Transverse colon (tissue), 4 donors: ENCODE measurements at regions not wholly inside any gene's neighbourhood (a gene's known extent, or its start where the extent isn't known, plus 50 kb on each side); places are given as distances from the start of the nearest gene placed in this dataset.

Source experiments
- DNase-seq: peaks from one replicate; pipeline ENCODE4 v3.0.0-alpha.2; 2019
- H3K27ac ChIP-seq, 4 donors: fragments of 200-600 bp; sonication (generic); 2 replicates each; pipeline ENCODE4 v1.5.1; 2016 to 2018; ENCODE audit warnings: inconsistent platforms in 4 of 4
- H3K27me3 ChIP-seq: fragments of 200-600 bp; sonication (generic); 2 replicates; pipeline ENCODE4 v1.5.1; 2017; ENCODE audit warnings: inconsistent platforms
- H3K36me3 ChIP-seq, 4 donors: fragments of 200-600 bp; sonication (generic); 2 replicates each; pipeline ENCODE4 v1.5.1; 2017 to 2019; ENCODE audit warnings: inconsistent platforms in 4 of 4
- H3K4me1 ChIP-seq, 4 donors: fragments of 200-600 bp; sonication (generic); 2 replicates each; pipeline ENCODE4 v1.5.1; 2017 to 2020; ENCODE audit warnings: inconsistent platforms in 4 of 4
- H3K4me3 ChIP-seq, 4 donors: fragments of 200-600 bp; sonication (generic); 1 replicate in 1 of 4; 2 replicates in 3 of 4; pipeline versions ENCODE4 v1.5.1 to v1.6.1; 2017 to 2019; ENCODE audit warnings: inconsistent platforms in 4 of 4
- H3K9me3 ChIP-seq, 2 donors: fragments of 200-600 bp; sonication (generic); 2 replicates each; pipeline ENCODE4 v1.5.1; 2017 to 2019; ENCODE audit warnings: inconsistent platforms in 2 of 2
- CTCF ChIP-seq, 5 experiments: fragments of 200-600 bp in 3 of 5; fragments of 450-650 bp in 2 of 5; sonication (generic) in 3 of 5; IDR thresholded peaks; 1 replicate in 2 of 5; 2 replicates in 3 of 5; pipeline ENCODE4 v1.5.1; 2016 to 2017; ENCODE audit warnings: antibody characterized with exemption in 5 of 5, inconsistent platforms in 3 of 5, mild to moderate bottlenecking in 2 of 5, moderate library complexity in 1 of 5
- EP300 ChIP-seq: sonication (generic); formaldehyde crosslinking; IDR thresholded peaks from one replicate; pipeline ENCODE4 v1.6.1; 2017; ENCODE audit warnings: antibody characterized with exemption, low read depth
- POLR2A ChIP-seq: fragments of 450-650 bp; IDR thresholded peaks from one replicate; pipeline ENCODE4 v1.6.1; 2016; ENCODE audit warnings: antibody characterized with exemption, mild to moderate bottlenecking, moderate library complexity
- POLR2AphosphoS5 ChIP-seq, 3 donors: sonication (generic); formaldehyde crosslinking; IDR thresholded peaks; one replicate each; pipeline ENCODE4 v1.6.1; 2016; ENCODE audit warnings: antibody characterized with exemption in 3 of 3
- WGBS, 2 donors: methylation state at CpG; one replicate each; pipeline ENCODE4 v1.1.5; 2018; ENCODE audit warnings: low coverage in 1 of 2; 5-methylcytosine and 5-hydroxymethylcytosine counted together
- in situ Hi-C, 4 donors: fragments of 200-750 bp; cut with MboI; loops; one replicate each; pipeline versions ENCODE4 v1.15.0 to v1.15.1; 2017; ENCODE audit warnings: low sequenced_read_pairs in 3 of 4, low pct_ligation_motif_present in 1 of 4, low pct_unique_long_range_greater_than_20kb in 1 of 4
- intact Hi-C: fragments of 100-400 bp; cut with DNase I; formaldehyde crosslinking; loops from one replicate; pipeline ENCODE4 v1.15.1; 2023; ENCODE audit warnings: low total_unique reads

DNA sequence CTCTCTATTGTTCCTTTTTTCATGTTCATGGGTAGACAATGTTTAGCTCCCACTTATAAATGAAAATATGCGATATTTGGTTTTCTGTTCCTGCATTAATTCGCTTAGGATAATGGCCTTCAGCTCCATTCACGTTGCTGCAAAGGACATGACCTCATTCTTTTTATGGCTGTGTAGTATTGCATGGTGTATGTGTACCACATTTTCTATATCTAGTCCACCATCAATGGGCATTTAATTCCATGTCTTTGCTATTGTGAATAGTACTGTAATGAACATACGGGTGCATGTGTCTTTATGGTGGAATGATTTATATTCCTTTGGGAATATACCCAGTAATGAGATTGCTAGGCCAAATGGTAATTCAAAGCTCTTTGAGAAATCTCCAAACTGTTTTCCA lies 392.0 kb downstream of the EFNA5 start:
- Histone ChIP-seq H3K27me3 (no peaks in the 10 kb centered on the region), H3K4me1 (no peaks in the 10 kb centered on the region), H3K9me3 (no peaks in the 10 kb centered on the region), H3K4me3 (no peak overlapping the region), H3K36me3 (no peaks in the 10 kb centered on the region), H3K27ac (no peak overlapping the region)
- DNase-seq: no peak
- 56 to 70% methylated on average over 4 of the region's 4 CpGs for WGBS, 2 donors
- in situ Hi-C loops (no loop called here), intact Hi-C loops (no loop called here)
- TF ChIP-seq EP300: no peak
- TF ChIP-seq POLR2A: no peak
- no peak for TF ChIP-seq POLR2AphosphoS5 (IDR thresholded peaks at IDR 0.05)
- TF ChIP-seq CTCF (IDR thresholded peaks at IDR 0.05): no peak

GRCh38 chr5:107277485-107278125 lies 393.1 kb downstream of the EFNA5 start:
- WGBS, 2 donors: 82 to 89% methylated on average over 3 to 5 of the region's 5 CpGs
- intact Hi-C loops: no loop called here
- H3K27ac ChIP-seq: no peak overlapping the region

GRCh38 chr5:107275333-107275732 lies 395.4 kb downstream of the EFNA5 start:
- 0% methylated on average over 1 of the region's 1 CpG for WGBS, 2 donors
- intact Hi-C loops (no loop called here), in situ Hi-C loops (no loop called here)
- Histone ChIP-seq H3K27me3 (no peaks in the 10 kb centered on the region), H3K9me3 (no peaks in the 10 kb centered on the region), H3K4me1 (no peaks in the 10 kb centered on the region), H3K4me3 (no peak overlapping the region), H3K27ac (no peak overlapping the region), H3K36me3 (no peaks in the 10 kb centered on the region)
- no peak for DNase-seq
- no peak for TF ChIP-seq EP300
- no peak for TF ChIP-seq CTCF (IDR thresholded peaks at IDR 0.05)
- TF ChIP-seq POLR2AphosphoS5 (IDR thresholded peaks at IDR 0.05): no peak
- no peak for TF ChIP-seq POLR2A

More at GRCh38 chr5:107277485-107278125, 393.1 kb downstream of the EFNA5 start:
- no peaks in the 10 kb centered on the region for H3K36me3 ChIP-seq
- DNase-seq: no peak
- TF ChIP-seq CTCF (IDR thresholded peaks at IDR 0.05) (no peak), EP300 (no peak), POLR2AphosphoS5 (IDR thresholded peaks at IDR 0.05) (no peak), POLR2A (no peak)
- in situ Hi-C loops: no loop called here
- H3K4me1 ChIP-seq: no peaks in the 10 kb centered on the region
- H3K27me3 ChIP-seq: no peaks in the 10 kb centered on the region
- H3K4me3 ChIP-seq: no peak overlapping the region
- H3K9me3 ChIP-seq: no peaks in the 10 kb centered on the region

GRCh38 chr5:107274571-107274970 lies 396.2 kb downstream of the EFNA5 start:
- H3K36me3 ChIP-seq: no peaks in the 10 kb centered on the region
- no peaks in the 10 kb centered on the region for H3K27me3 ChIP-seq
- WGBS, 2 donors: 67 to 80% methylated on average over 1 of the region's 1 CpG
- no peak for DNase-seq
- no peak overlapping the region for H3K27ac ChIP-seq
- no peaks in the 10 kb centered on the region for H3K4me1 ChIP-seq
- TF ChIP-seq POLR2A (no peak), POLR2AphosphoS5 (IDR thresholded peaks at IDR 0.05) (no peak), CTCF (IDR thresholded peaks at IDR 0.05) (no peak), EP300 (no peak)
- in situ Hi-C loops: no loop called here
- H3K4me3 ChIP-seq: no peak overlapping the region
- intact Hi-C loops: no loop called here
- H3K9me3 ChIP-seq: no peaks in the 10 kb centered on the region
